A673 (cell line): ENCODE measurements at regions not wholly inside any gene's neighbourhood (a gene's known extent, or its start where the extent isn't known, plus 50 kb on each side); places are given as distances from the start of the nearest gene placed in this dataset.

ENCODE experiments used
- CTCF ChIP-seq: fragments of 300-800, 200-600 bp; sonication (generic); conservative IDR thresholded peaks from 2 replicates; pipeline ENCODE4 v1.5.1; 2017; ENCODE audit warnings: low read depth, mild to moderate bottlenecking, antibody characterized with exemption, low read length, moderate library complexity, mixed read lengths
- EZH2 ChIP-seq: fragments of 200-600 bp; sonication (generic); IDR thresholded peaks from 2 replicates; pipeline ENCODE4 v1.6.1; 2017; ENCODE audit warnings: borderline replicate concordance, low read depth, mild to moderate bottlenecking, mixed read lengths, antibody characterized with exemption, low read length; ENCODE audit not compliant: poor library complexity, severe bottlenecking

- no peak for TF ChIP-seq CTCF
- no peak for TF ChIP-seq EZH2
These were observed 83.7 kb upstream of the KCNA4 start for GRCh38 chr11:30100495-30100894.
